ENCODE measurements at regions not wholly inside any gene's neighbourhood (a gene's known extent, or its start where the extent isn't known, plus 50 kb on each side); places are given as distances from the start of the nearest gene placed in this dataset.

GRCh38 chr6:2542101-2542857 lies 208.4 kb downstream of the MYLK4 start:
- peak overlapping the region in 1 of 2 donors; percentile 58 for H3K27ac Mint-ChIP-seq
- H3K4me1 Mint-ChIP-seq = peaks cover 19 to 26% of the 10 kb centered on the region in 2 donors
- Histone ChIP-seq H3K27ac (ENCODE audit: low read length) (no peak overlapping the region), H3K4me1 (ENCODE audit: control insufficient read depth, insufficient read depth, low read length) (peaks cover 20% of the 10 kb centered on the region), H3K4me3 (ENCODE audit: low read length) (no peak overlapping the region), H3K36me3 (ENCODE audit: control insufficient read depth, insufficient read depth, low read length) (no peaks in the 10 kb centered on the region), H3K27me3 (ENCODE audit: control insufficient read depth, insufficient read depth, low read length) (peaks cover 24% of the 10 kb centered on the region), H3K9me3 (ENCODE audit: control insufficient read depth, insufficient read depth, low read length) (no peaks in the 10 kb centered on the region)
- 81% methylated on average over 7 of the region's 8 CpGs for WGBS (ENCODE audit: insufficient coverage)
- no peaks in the 10 kb centered on the region for H3K36me3 Mint-ChIP-seq
- H3K27me3 Mint-ChIP-seq (ENCODE audit: low read depth in 2 of 2) = peaks cover 51 to 78% of the 10 kb centered on the region in 2 donors
- H3K4me3 Mint-ChIP-seq = peak overlapping the region; percentile 65
- DNase-seq = no peak
- intact Hi-C loops (cut with micrococcal nuclease) = no loop called here
- TF ChIP-seq CTCF (IDR thresholded peaks at IDR 0.05) = no peak
- no peaks in the 10 kb centered on the region for H3K9me3 Mint-ChIP-seq
- ATAC-seq = no peak

DNA sequence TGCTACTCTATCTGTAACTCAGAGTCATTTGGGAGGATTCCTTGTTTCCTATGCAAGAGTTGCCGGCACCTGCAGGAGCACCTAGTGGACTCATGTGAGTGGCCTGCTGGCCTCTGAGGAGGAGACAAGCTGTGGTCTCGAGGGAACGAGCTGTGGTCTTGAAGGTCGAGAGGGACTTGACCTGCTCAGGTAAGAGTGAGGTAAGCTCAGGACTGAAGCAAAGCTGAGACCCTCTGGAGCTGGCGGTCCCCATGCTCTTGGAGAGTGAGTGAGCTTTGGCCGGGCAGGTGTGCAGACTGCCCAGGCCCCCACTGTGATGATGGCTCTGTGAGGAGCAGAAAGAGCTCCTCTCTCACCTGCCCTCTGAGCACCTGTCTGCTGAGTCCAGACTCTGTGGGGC lies 214.3 kb downstream of the MYLK4 start:
- no peak overlapping the region for H3K27ac ChIP-seq (ENCODE audit: low read length)
- H3K27me3 Mint-ChIP-seq (ENCODE audit: low read depth in 2 of 2) = peaks cover 40 to 59% of the 10 kb centered on the region in 2 donors
- H3K27ac Mint-ChIP-seq = no peak overlapping the region
- H3K27me3 ChIP-seq (ENCODE audit: control insufficient read depth, insufficient read depth, low read length) = peaks cover 12% of the 10 kb centered on the region
- no peak for ATAC-seq
- no peaks in the 10 kb centered on the region for H3K9me3 ChIP-seq (ENCODE audit: control insufficient read depth, insufficient read depth, low read length)
- H3K4me3 Mint-ChIP-seq = no peak overlapping the region
- H3K4me1 ChIP-seq (ENCODE audit: control insufficient read depth, insufficient read depth, low read length) = no peaks in the 10 kb centered on the region
- no peaks in the 10 kb centered on the region for H3K4me1 Mint-ChIP-seq
- no peak for DNase-seq
- H3K36me3 Mint-ChIP-seq = no peaks in the 10 kb centered on the region
- H3K36me3 ChIP-seq (ENCODE audit: control insufficient read depth, insufficient read depth, low read length) = no peaks in the 10 kb centered on the region
- H3K9me3 Mint-ChIP-seq = no peaks in the 10 kb centered on the region
- 85% methylated on average over 6 of the region's 6 CpGs for WGBS (ENCODE audit: insufficient coverage)
- no peak for TF ChIP-seq CTCF (IDR thresholded peaks at IDR 0.05)
- no peak overlapping the region for H3K4me3 ChIP-seq (ENCODE audit: low read length)
- intact Hi-C loops (cut with micrococcal nuclease) = no loop called here

GRCh38 chr6:2535506-2535905 lies 215.2 kb downstream of the MYLK4 start:
- WGBS (ENCODE audit: insufficient coverage) = 83% methylated on average over 7 of the region's 8 CpGs
- Histone ChIP-seq H3K27ac (ENCODE audit: low read length) (no peak overlapping the region), H3K9me3 (ENCODE audit: control insufficient read depth, insufficient read depth, low read length) (no peaks in the 10 kb centered on the region), H3K27me3 (ENCODE audit: control insufficient read depth, insufficient read depth, low read length) (peaks cover 12% of the 10 kb centered on the region), H3K4me3 (ENCODE audit: low read length) (no peak overlapping the region), H3K4me1 (ENCODE audit: control insufficient read depth, insufficient read depth, low read length) (no peaks in the 10 kb centered on the region), H3K36me3 (ENCODE audit: control insufficient read depth, insufficient read depth, low read length) (no peaks in the 10 kb centered on the region)
- DNase-seq (no peak), ATAC-seq (no peak)
- no peak overlapping the region for H3K4me3 Mint-ChIP-seq
- intact Hi-C loops (cut with micrococcal nuclease) = no loop called here
- H3K36me3 Mint-ChIP-seq = no peaks in the 10 kb centered on the region
- TF ChIP-seq CTCF (IDR thresholded peaks at IDR 0.05) = no peak
- no peak overlapping the region for H3K27ac Mint-ChIP-seq
- no peaks in the 10 kb centered on the region for H3K9me3 Mint-ChIP-seq
- no peaks in the 10 kb centered on the region for H3K4me1 Mint-ChIP-seq
- peaks cover 38 to 59% of the 10 kb centered on the region in 2 donors for H3K27me3 Mint-ChIP-seq (ENCODE audit: low read depth in 2 of 2)

Measured in natural killer cell (primary cell).